ENCODE measurements at regions not wholly inside any gene's neighbourhood (a gene's known extent, or its start where the extent isn't known, plus 50 kb on each side); places are given as distances from the start of the nearest gene placed in this dataset.

DNA sequence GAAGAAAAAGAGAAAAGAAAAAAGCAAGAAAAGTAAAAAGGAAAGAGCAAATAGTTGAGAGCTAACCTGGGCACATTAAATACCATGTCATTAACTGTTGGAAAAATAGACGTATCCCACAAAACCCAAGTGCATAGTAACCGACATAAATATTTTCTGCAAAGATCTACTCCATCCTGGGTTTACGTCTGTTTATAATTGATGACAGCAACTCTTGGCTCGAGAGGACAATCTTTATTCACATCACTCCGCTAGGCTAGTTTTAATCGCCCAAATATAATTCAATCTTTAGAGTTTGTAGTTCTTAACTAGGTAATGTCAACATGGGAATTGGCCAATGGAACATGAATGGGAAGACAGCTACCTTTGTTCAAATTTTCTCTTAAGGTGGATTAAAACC lies 321.7 kb upstream of the TNC start:
- WGBS (ENCODE audit: extremely low coverage, insufficient read length, low lambda C conversion rate) = no CpG with 5 or more reads among the region's 6 CpGs
- H4K5ac ChIP-seq (ENCODE audit: insufficient read length, low read depth, low read length) = no peak overlapping the region
- no peak overlapping the region for H3K4me3 Mint-ChIP-seq
- no peak overlapping the region for H2AK5ac ChIP-seq (ENCODE audit: insufficient read length, low read length)
- no peak overlapping the region for H3K23ac ChIP-seq (ENCODE audit: insufficient read length, low read depth, low read length)
- no peaks in the 10 kb centered on the region for H3K79me2 ChIP-seq (ENCODE audit: insufficient read depth, low read length)
- no peak overlapping the region; a peak in 1 of 7 replicates for H3K27ac Mint-ChIP-seq
- no peak overlapping the region for H4K91ac ChIP-seq (ENCODE audit: insufficient read length, low read depth, low read length)
- no peak overlapping the region for H3K18ac ChIP-seq (ENCODE audit: insufficient read length, low read depth, low read length)
- no peaks in the 10 kb centered on the region for H3K27me3 Mint-ChIP-seq (ENCODE audit: low read depth)
- DNase-seq = no peak
- H2BK15ac ChIP-seq (ENCODE audit: low read depth, low read length) = no peak overlapping the region
- no peak overlapping the region for H2BK20ac ChIP-seq (ENCODE audit: low read depth, low read length, poor library complexity, severe bottlenecking)
- H2BK120ac ChIP-seq (ENCODE audit: low read depth, low read length, poor library complexity, severe bottlenecking) = no peak overlapping the region
- H3K36me3 Mint-ChIP-seq (ENCODE audit: insufficient read depth in 1 of 3, low read depth in 3 of 3) = no peaks in the 10 kb centered on the region
- no peak overlapping the region for H2AFZ ChIP-seq (ENCODE audit: low read length)
- no peaks in the 10 kb centered on the region for H3K23me2 ChIP-seq (ENCODE audit: insufficient read length, low read depth, low read length, poor library complexity, severe bottlenecking)
- H3K27me3 ChIP-seq (ENCODE audit: insufficient read depth, low read length) = no peaks in the 10 kb centered on the region
- no peak overlapping the region for H2BK5ac ChIP-seq (ENCODE audit: insufficient read length, low read length)
- H3K9me3 ChIP-seq (ENCODE audit: control insufficient read depth, low read depth, low read length) = no peaks in the 10 kb centered on the region
- no peaks in the 10 kb centered on the region for H4K20me1 ChIP-seq (ENCODE audit: control insufficient read depth, insufficient read depth, insufficient read length)
- H3K9ac ChIP-seq (ENCODE audit: extremely low read depth, insufficient read length, low read length) = no peak overlapping the region
- no peaks in the 10 kb centered on the region for H3K9me3 Mint-ChIP-seq
- TF ChIP-seq, protein P1, sequence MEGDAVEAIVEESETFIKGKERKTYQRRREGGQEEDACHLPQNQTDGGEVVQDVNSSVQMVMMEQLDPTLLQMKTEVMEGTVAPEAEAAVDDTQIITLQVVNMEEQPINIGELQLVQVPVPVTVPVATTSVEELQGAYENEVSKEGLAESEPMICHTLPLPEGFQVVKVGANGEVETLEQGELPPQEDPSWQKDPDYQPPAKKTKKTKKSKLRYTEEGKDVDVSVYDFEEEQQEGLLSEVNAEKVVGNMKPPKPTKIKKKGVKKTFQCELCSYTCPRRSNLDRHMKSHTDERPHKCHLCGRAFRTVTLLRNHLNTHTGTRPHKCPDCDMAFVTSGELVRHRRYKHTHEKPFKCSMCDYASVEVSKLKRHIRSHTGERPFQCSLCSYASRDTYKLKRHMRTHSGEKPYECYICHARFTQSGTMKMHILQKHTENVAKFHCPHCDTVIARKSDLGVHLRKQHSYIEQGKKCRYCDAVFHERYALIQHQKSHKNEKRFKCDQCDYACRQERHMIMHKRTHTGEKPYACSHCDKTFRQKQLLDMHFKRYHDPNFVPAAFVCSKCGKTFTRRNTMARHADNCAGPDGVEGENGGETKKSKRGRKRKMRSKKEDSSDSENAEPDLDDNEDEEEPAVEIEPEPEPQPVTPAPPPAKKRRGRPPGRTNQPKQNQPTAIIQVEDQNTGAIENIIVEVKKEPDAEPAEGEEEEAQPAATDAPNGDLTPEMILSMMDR (conservative IDR thresholded peaks at IDR 0.05) = no peak
- H3K79me1 ChIP-seq (ENCODE audit: insufficient read depth, low read depth, low read length, poor library complexity, severe bottlenecking) = no peaks in the 10 kb centered on the region
- H3K4ac ChIP-seq (ENCODE audit: low read depth, low read length) = no peak overlapping the region
- no peak overlapping the region for H2BK12ac ChIP-seq (ENCODE audit: insufficient read length, low read depth, low read length)
- H4K8ac ChIP-seq (replicated peaks; ENCODE audit: insufficient read length, low read depth, low read length) = no peak overlapping the region
- H3K27ac ChIP-seq (ENCODE audit: insufficient read length, low read depth, low read length) = no peak overlapping the region
- H3K4me1 ChIP-seq (ENCODE audit: insufficient read depth, low read length) = no peaks in the 10 kb centered on the region
- H3K4me1 Mint-ChIP-seq = no peaks in the 10 kb centered on the region
- H3K56ac ChIP-seq (ENCODE audit: insufficient read length, low read depth, low read length) = no peak overlapping the region
- H3K14ac ChIP-seq (ENCODE audit: insufficient read depth, low read length) = no peak overlapping the region
- no peak overlapping the region for H3K4me2 ChIP-seq (ENCODE audit: insufficient read depth, insufficient read length, low read length)
- H3T11ph ChIP-seq (ENCODE audit: low read length) = no peak overlapping the region
